Posterior cingulate gyrus (tissue), 11 donors: ENCODE measurements at regions not wholly inside any gene's neighbourhood (a gene's known extent, or its start where the extent isn't known, plus 50 kb on each side); places are given as distances from the start of the nearest gene placed in this dataset.

ENCODE experiments used
- DNase-seq, 10 donors: peaks; one replicate each; pipeline versions ENCODE4 v3.0.0 to v3.0.0-alpha.2; 2020 to 2021; ENCODE audit warnings: mixed read lengths in 3 of 10
- intact Hi-C: fragments of 100-400 bp; cut with DNase I; formaldehyde crosslinking; loops from one replicate; pipeline ENCODE4 v1.15.1; 2023

GRCh38 chrX:4935846-4936245, 1222.4 kb upstream of the PRKX start:
- intact Hi-C loops: no loop called here
- DNase-seq: peak in 1 of 10 donors; percentile 17

GRCh38 chrX:4935401-4935800, 1222.0 kb upstream of the PRKX start:
- intact Hi-C loops: no loop called here
- DNase-seq: no peak

- DNase-seq: no peak
- intact Hi-C loops: no loop called here
Observed at GRCh38 chrX:4932790-4933189, 1219.3 kb upstream of the PRKX start.

- DNase-seq: no peak
Observed at GRCh38 chrX:4930426-4930825, 1217.0 kb upstream of the PRKX start.

GRCh38 chrX:4925911-4926310, 1212.5 kb upstream of the PRKX start:
- intact Hi-C loops: no loop called here
- no peak for DNase-seq

More at GRCh38 chrX:4930426-4930825, 1217.0 kb upstream of the PRKX start:
- intact Hi-C loops: no loop called here

GRCh38 chrX:4909348-4909747, 1195.9 kb upstream of the PRKX start:
- intact Hi-C loops: no loop called here
- DNase-seq: no peak

- DNase-seq: no peak
- intact Hi-C loops: no loop called here
Observed at GRCh38 chrX:4905576-4905975, 1192.1 kb upstream of the PRKX start.

- DNase-seq: no peak
Observed at GRCh38 chrX:4881277-4881676, 1167.8 kb upstream of the PRKX start.

GRCh38 chrX:4878640-4879039, 1165.2 kb upstream of the PRKX start:
- no peak for DNase-seq
- intact Hi-C loops: no loop called here

More at GRCh38 chrX:4881277-4881676, 1167.8 kb upstream of the PRKX start:
- intact Hi-C loops: no loop called here

GRCh38 chrX:4876268-4876667, 1162.8 kb upstream of the PRKX start:
- no peak for DNase-seq
- intact Hi-C loops: no loop called here

- intact Hi-C loops: loop anchor here (5.0 kb wide), 1 partner anchor 766 kb away; no protein-coding TSS in a partner anchor
- DNase-seq: no peak
Observed at GRCh38 chrX:4851534-4851933, 1138.1 kb upstream of the PRKX start.

- intact Hi-C loops: loop anchor here (5.0 kb wide), 1 partner anchor 767 kb away; no protein-coding TSS in a partner anchor
- peak in 4 of 10 donors; percentile 3 to 84 (median 32) for DNase-seq
Observed at GRCh38 chrX:4850312-4850711, 1136.9 kb upstream of the PRKX start.

- no peak for DNase-seq
- intact Hi-C loops: no loop called here
Observed at GRCh38 chrX:4844376-4844775, 1130.9 kb upstream of the PRKX start.

GRCh38 chrX:4841216-4841745, 1127.8 kb upstream of the PRKX start:
- DNase-seq: no peak
- intact Hi-C loops: no loop called here

- no peak for DNase-seq
- intact Hi-C loops: no loop called here
Observed at GRCh38 chrX:4831574-4831973, 1118.1 kb upstream of the PRKX start.

GRCh38 chrX:4830880-4831557, 1117.6 kb upstream of the PRKX start:
- DNase-seq: no peak
- intact Hi-C loops: no loop called here

- DNase-seq: no peak
- intact Hi-C loops: no loop called here
Observed at GRCh38 chrX:4825550-4825949, 1112.1 kb upstream of the PRKX start.

GRCh38 chrX:4809571-4809970, 1096.1 kb upstream of the PRKX start:
- no peak for DNase-seq
- intact Hi-C loops: no loop called here

- no peak for DNase-seq
- intact Hi-C loops: no loop called here
Observed at GRCh38 chrX:4805502-4805901, 1092.1 kb upstream of the PRKX start.

GRCh38 chrX:4800756-4801155, 1087.3 kb upstream of the PRKX start:
- intact Hi-C loops: no loop called here
- no peak for DNase-seq

GRCh38 chrX:4787971-4788370, 1074.5 kb upstream of the PRKX start:
- no peak for DNase-seq
- intact Hi-C loops: no loop called here

GRCh38 chrX:4764888-4765287, 1051.4 kb upstream of the PRKX start:
- intact Hi-C loops: no loop called here
- no peak for DNase-seq
